T47D (cell line): ENCODE measurements at regions not wholly inside any gene's neighbourhood (a gene's known extent, or its start where the extent isn't known, plus 50 kb on each side); places are given as distances from the start of the nearest gene placed in this dataset.

Source experiments
- DNase-seq, 2 experiments: peaks; one replicate each; pipeline versions ENCODE4 v3.0.0 to v3.0.0-alpha.2; 2011 to 2012; ENCODE audit warnings: low read depth in 1 of 2, low spot score in 1 of 2
- JUND ChIP-seq: IDR thresholded peaks from 2 replicates; pipeline ENCODE4 v1.6.1; 2012; ENCODE audit warnings: low read depth
- in situ Hi-C: cut with HindIII; loops from 2 replicates; pipeline ENCODE4 v1.10.0; 2016; ENCODE audit warnings: low sequenced_read_pairs, low pct_unique_long_range_greater_than_20kb

- no peak for TF ChIP-seq JUND
- in situ Hi-C loops, result no loop called here
- DNase-seq, result peak in 1 of 2 experiments; percentile 71
These were observed 52.0 kb upstream of the OSBPL8 start for GRCh38 chr12:76611533-76611932.

DNA sequence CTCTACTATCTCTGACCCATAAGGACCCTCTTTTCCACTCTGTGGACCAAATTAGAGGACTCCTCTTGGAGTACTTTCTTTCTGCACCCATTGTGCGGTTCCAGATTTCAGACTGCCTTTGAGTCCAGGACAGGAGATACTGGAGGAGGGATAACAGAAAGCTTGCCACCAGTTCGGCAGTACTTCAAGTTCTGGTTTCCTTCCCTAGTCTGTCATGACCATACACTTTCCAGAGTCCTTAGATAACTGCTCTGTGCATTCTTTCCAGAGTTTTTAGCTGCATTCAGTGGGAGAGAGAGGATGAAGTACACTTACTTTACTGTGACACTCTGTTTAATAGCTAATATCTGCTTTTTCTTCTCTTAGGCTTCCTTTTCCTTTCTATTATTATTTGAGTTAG lies 54.8 kb upstream of the OSBPL8 start:
- TF ChIP-seq JUND, result no peak
- DNase-seq, result no peak
- in situ Hi-C loops, result no loop called here

DNA sequence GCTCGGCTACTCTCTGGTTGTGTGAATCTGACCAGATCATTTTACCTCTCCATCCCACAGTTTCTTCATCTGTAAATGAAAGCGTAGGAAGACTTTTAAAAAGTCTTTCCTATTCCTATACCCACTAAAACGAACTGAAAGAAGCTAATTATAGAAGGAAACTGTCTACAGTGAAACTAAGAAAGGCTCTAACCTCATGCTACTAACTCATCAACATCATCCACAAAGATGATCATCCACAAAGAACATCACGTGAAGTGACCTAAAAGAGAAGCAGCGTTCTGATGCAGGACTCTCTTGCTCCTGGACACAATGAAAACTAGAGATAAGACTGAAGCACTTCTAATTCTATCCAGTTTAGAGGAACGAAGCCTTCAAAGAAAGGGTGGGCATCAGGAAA lies 58.5 kb upstream of the OSBPL8 start:
- no peak for TF ChIP-seq JUND
- in situ Hi-C loops, result no loop called here
- DNase-seq, result no peak

DNA sequence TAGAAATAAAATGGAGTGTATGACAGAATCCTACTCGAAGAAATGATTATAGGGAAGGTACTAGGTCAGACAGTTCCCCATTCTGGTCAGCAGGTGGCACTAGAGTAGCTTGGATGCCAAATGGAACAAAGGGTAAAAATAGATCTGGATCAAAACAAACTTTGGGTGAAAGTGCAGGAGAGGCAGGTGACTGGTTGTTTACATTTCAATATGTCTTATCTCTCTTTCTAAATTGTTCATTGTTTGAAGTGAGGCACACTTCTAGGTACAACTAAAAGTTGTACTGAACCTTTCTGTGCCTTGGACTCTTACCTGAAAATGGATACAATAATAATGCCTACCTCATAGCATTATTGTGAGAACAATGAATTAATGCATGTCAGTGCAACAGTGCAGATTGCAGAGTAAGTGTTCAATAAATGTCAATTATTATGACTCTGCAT lies 62.0 kb upstream of the OSBPL8 start:
- in situ Hi-C loops, result no loop called here
- DNase-seq, result peak; percentile 38 to 84

GRCh38 chr12:76622351-76622750 lies 62.8 kb upstream of the OSBPL8 start:
- in situ Hi-C loops, result no loop called here
- TF ChIP-seq JUND, result no peak
- no peak for DNase-seq

More for the DNA sequence above, 62.0 kb upstream of the OSBPL8 start:
- no peak for TF ChIP-seq JUND

GRCh38 chr12:76622915-76623314 lies 63.3 kb upstream of the OSBPL8 start:
- DNase-seq, result no peak
- in situ Hi-C loops, result no loop called here
- TF ChIP-seq JUND, result no peak

GRCh38 chr12:76623931-76624330 lies 64.4 kb upstream of the OSBPL8 start:
- in situ Hi-C loops, result no loop called here

DNA sequence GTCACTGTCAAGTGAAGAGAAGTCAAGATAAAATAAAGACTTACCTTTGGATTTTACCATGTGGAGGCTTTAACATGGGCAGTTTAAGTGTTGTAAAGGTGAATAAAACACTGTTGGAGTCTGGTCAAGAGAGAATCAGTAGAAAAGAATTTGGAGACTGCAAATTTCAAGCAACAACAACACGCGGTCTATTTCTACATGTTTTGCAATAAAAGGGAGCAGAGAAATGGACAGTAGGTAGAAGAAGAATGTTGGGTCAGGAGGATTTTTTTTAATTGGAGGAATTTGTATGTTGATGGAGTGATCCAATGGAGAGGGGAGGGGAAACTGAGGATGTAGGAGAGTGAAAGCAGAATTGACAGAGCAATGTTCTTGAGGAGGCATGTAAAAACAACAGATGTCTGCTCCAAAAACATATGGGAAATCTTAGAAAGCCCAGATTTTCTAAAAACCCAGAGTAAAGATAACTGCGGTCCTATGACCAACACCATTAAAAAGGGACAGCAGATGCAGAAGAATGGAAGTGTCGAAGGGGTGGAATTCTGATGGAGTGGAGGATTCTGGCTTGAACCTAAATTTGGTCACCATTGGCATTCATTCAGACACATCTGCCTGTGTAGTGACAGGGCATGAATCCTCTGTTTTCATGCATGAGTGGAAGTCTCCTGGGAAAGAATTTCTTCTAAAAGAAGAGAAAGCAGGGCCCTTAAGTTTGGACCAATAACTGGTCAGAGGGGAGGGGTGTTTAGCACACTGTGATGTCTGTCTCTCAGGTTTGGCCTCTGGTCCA lies 68.0 kb upstream of the OSBPL8 start:
- in situ Hi-C loops, result no loop called here
- DNase-seq, result no peak

More at GRCh38 chr12:76623931-76624330, 64.4 kb upstream of the OSBPL8 start:
- no peak for DNase-seq
- no peak for TF ChIP-seq JUND

DNA sequence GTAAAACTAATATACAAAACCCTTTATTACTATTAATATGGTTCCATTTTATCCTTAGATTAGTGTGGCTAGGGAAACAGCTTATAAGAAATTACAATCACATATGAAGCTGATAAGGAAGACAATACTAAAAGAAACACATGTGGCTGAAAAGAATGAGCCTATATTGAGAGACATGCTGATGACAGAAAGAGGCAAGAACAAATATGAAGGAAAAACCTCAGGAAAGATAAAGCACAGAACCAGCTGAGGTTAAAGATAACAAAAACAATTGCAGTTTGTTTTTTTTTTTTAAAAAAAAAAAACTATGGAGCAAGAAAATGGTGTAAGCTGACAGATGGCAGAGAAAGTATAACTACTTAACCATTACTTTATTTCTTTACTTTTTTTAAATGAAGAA lies 69.2 kb upstream of the OSBPL8 start:
- TF ChIP-seq JUND, result no peak
- in situ Hi-C loops, result no loop called here
- no peak for DNase-seq

More for the DNA sequence above, 68.0 kb upstream of the OSBPL8 start:
- no peak for TF ChIP-seq JUND

DNA sequence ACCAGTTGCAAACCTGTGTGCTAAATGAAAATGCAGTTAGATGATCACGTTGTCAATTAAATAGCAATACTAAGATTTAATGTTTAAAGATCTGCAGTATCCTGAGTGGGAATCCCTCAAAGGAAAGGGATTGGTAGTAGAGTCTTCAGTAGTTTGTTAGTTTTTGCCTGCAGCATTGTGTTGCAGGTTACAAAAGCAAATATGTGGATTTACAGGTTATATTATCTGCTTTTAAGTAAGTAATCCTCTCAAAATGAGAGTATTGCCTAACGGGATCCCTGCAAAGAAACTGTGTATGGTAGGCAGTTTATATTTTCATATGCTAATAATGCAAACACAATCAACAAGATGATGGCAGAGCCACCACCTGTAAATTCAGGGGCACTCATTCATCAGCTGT lies 72.2 kb upstream of the OSBPL8 start:
- in situ Hi-C loops, result no loop called here
- peak in 1 of 2 experiments; percentile 42 for DNase-seq
- no peak for TF ChIP-seq JUND

DNA sequence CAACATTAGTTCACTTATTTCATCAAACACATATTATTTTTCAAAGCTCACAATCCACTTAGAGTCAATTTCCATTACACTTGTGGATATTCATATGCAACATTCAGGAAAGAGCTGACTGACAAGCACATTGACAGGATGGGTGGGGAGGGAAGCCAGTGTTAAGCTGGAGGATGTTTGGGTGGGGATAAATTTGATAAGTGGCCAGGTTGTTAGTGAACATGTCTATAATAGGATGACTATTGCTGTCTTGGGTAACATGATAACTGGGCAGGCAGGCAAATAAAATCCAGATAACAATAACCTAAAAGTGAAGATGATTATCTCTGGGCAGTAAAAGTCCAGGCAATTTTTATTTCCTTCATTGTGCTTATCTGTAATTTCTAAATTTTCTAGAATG lies 73.8 kb upstream of the OSBPL8 start:
- DNase-seq, result no peak
- in situ Hi-C loops, result no loop called here
- no peak for TF ChIP-seq JUND

DNA sequence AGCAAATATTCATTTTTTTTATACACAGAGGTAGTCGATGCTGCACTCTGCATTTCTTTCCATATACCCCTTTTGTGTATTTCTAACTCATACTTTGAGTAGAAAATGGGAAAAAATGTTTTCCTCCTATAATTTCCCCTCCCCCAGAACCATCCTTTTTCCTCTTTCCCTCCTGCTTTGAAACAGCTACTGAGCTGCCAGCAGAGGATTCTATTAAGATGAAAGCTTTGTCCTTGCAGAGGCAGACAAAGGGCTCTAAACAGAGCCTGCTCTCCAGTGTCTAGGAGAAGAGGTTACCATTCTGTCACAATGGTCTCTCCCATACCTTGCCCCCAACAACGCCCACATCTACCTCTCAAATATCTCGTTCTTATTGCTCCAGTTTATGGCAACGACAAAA lies 74.6 kb upstream of the OSBPL8 start:
- in situ Hi-C loops, result no loop called here
- TF ChIP-seq JUND, result no peak
- no peak for DNase-seq

- TF ChIP-seq JUND, result no peak
- in situ Hi-C loops, result no loop called here
- DNase-seq, result no peak
These were observed 76.6 kb upstream of the OSBPL8 start for GRCh38 chr12:76636121-76636692.
